ENCODE measurements at regions not wholly inside any gene's neighbourhood (a gene's known extent, or its start where the extent isn't known, plus 50 kb on each side); places are given as distances from the start of the nearest gene placed in this dataset.

DNA sequence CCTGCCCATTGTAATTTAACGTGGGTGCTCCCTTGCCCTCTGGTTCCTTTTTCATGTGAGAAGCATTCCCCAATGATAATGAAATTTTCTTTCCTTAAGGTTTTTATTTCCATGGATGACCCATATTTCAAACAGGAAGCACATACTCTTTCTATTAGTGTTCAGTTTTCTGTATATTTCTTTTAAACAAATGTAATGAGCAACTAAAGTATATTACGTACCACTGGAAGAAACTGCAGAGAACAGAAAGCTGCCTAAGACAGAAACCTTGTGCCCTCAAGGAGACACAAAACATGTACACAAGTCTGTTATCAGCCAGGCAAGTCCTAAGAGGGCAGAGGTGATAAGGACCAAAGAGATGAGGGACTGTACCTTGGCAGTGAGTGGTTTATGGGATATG, 414.9 kb downstream of the ETNK1 start:
- H3K27me3 Mint-ChIP-seq (ENCODE audit: low read depth), result no peaks in the 10 kb centered on the region
- no peaks in the 10 kb centered on the region for H3K79me2 ChIP-seq (ENCODE audit: insufficient read depth, low read length)
- no peaks in the 10 kb centered on the region for H3K23me2 ChIP-seq (ENCODE audit: insufficient read length, low read depth, low read length, poor library complexity, severe bottlenecking)
- no peak overlapping the region for H3K14ac ChIP-seq (ENCODE audit: insufficient read depth, low read length)
- TF ChIP-seq, protein P1, sequence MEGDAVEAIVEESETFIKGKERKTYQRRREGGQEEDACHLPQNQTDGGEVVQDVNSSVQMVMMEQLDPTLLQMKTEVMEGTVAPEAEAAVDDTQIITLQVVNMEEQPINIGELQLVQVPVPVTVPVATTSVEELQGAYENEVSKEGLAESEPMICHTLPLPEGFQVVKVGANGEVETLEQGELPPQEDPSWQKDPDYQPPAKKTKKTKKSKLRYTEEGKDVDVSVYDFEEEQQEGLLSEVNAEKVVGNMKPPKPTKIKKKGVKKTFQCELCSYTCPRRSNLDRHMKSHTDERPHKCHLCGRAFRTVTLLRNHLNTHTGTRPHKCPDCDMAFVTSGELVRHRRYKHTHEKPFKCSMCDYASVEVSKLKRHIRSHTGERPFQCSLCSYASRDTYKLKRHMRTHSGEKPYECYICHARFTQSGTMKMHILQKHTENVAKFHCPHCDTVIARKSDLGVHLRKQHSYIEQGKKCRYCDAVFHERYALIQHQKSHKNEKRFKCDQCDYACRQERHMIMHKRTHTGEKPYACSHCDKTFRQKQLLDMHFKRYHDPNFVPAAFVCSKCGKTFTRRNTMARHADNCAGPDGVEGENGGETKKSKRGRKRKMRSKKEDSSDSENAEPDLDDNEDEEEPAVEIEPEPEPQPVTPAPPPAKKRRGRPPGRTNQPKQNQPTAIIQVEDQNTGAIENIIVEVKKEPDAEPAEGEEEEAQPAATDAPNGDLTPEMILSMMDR (conservative IDR thresholded peaks at IDR 0.05), result no peak
- H2AK5ac ChIP-seq (ENCODE audit: insufficient read length, low read length), result no peak overlapping the region
- H3K23ac ChIP-seq (ENCODE audit: insufficient read length, low read depth, low read length), result no peak overlapping the region
- H2BK120ac ChIP-seq (ENCODE audit: low read depth, low read length, poor library complexity, severe bottlenecking), result no peak overlapping the region
- DNase-seq, result no peak
- no peaks in the 10 kb centered on the region for H4K20me1 ChIP-seq (ENCODE audit: control insufficient read depth, insufficient read depth, insufficient read length)
- no peak overlapping the region; a peak in 1 of 7 replicates for H3K27ac Mint-ChIP-seq
- H3K9me3 Mint-ChIP-seq, result no peaks in the 10 kb centered on the region
- no peak overlapping the region for H4K91ac ChIP-seq (ENCODE audit: insufficient read length, low read depth, low read length)
- H2AFZ ChIP-seq (ENCODE audit: low read length), result no peak overlapping the region
- no peak overlapping the region for H2BK15ac ChIP-seq (ENCODE audit: low read depth, low read length)
- no peak overlapping the region for H4K8ac ChIP-seq (replicated peaks; ENCODE audit: insufficient read length, low read depth, low read length)
- H3K27me3 ChIP-seq (ENCODE audit: insufficient read depth, low read length), result no peaks in the 10 kb centered on the region
- no peak overlapping the region for H3K4ac ChIP-seq (ENCODE audit: low read depth, low read length)
- H3K18ac ChIP-seq (ENCODE audit: insufficient read length, low read depth, low read length), result no peak overlapping the region
- no peak overlapping the region for H3T11ph ChIP-seq (ENCODE audit: low read length)
- no peak overlapping the region for H3K4me2 ChIP-seq (ENCODE audit: insufficient read depth, insufficient read length, low read length)
- H2BK5ac ChIP-seq (ENCODE audit: insufficient read length, low read length), result no peak overlapping the region
- no CpG with 5 or more reads among the region's 2 CpGs for WGBS (ENCODE audit: extremely low coverage, insufficient read length, low lambda C conversion rate)
- H3K9ac ChIP-seq (ENCODE audit: extremely low read depth, insufficient read length, low read length), result no peak overlapping the region
- H2BK12ac ChIP-seq (ENCODE audit: insufficient read length, low read depth, low read length), result no peak overlapping the region
- no peaks in the 10 kb centered on the region for H3K9me3 ChIP-seq (ENCODE audit: control insufficient read depth, low read depth, low read length)
- H3K4me3 Mint-ChIP-seq, result no peak overlapping the region
- H3K36me3 Mint-ChIP-seq (ENCODE audit: insufficient read depth in 1 of 3, low read depth in 3 of 3), result no peaks in the 10 kb centered on the region; a peak in 1 of 7 replicates
- H3K4me1 ChIP-seq (ENCODE audit: insufficient read depth, low read length), result no peaks in the 10 kb centered on the region
- no peak overlapping the region for H3K56ac ChIP-seq (ENCODE audit: insufficient read length, low read depth, low read length)
- no peak overlapping the region for H2BK20ac ChIP-seq (ENCODE audit: low read depth, low read length, poor library complexity, severe bottlenecking)
- peaks cover 18 to 22% of the 10 kb centered on the region in 2 experiments for H3K4me1 Mint-ChIP-seq
- no peak overlapping the region for H4K5ac ChIP-seq (ENCODE audit: insufficient read length, low read depth, low read length)
- no peak overlapping the region for H3K27ac ChIP-seq (ENCODE audit: insufficient read length, low read depth, low read length)
- H3K79me1 ChIP-seq (ENCODE audit: insufficient read depth, low read depth, low read length, poor library complexity, severe bottlenecking), result no peaks in the 10 kb centered on the region
